Thyroid gland (tissue), 4 donors: ENCODE measurements at regions not wholly inside any gene's neighbourhood (a gene's known extent, or its start where the extent isn't known, plus 50 kb on each side); places are given as distances from the start of the nearest gene placed in this dataset.

Source experiments
- CTCF ChIP-seq, 6 experiments: fragments of 200-600 bp in 3 of 6; fragments of 450-650 bp in 3 of 6; sonication (generic) in 3 of 6; IDR thresholded peaks; one replicate each; pipeline ENCODE4 v1.5.1; 2016 to 2019; ENCODE audit warnings: antibody characterized with exemption in 6 of 6, mild to moderate bottlenecking in 2 of 6, inconsistent platforms in 1 of 6, moderate library complexity in 1 of 6
- POLR2A ChIP-seq, 2 donors: fragments of 450-650 bp; IDR thresholded peaks; one replicate each; pipeline ENCODE4 v1.6.1; 2017; ENCODE audit warnings: antibody characterized with exemption in 2 of 2, mild to moderate bottlenecking in 2 of 2, moderate library complexity in 1 of 2

- peak in 2 of 6 experiments; percentile 10 to 16 for TF ChIP-seq CTCF (IDR thresholded peaks at IDR 0.05)
- TF ChIP-seq POLR2A (IDR thresholded peaks at IDR 0.05): no peak
Observed at GRCh38 chr7:124101173-124101768, 68.4 kb upstream of the TMEM229A start.
